ENCODE measurements at regions not wholly inside any gene's neighbourhood (a gene's known extent, or its start where the extent isn't known, plus 50 kb on each side); places are given as distances from the start of the nearest gene placed in this dataset.

DNA sequence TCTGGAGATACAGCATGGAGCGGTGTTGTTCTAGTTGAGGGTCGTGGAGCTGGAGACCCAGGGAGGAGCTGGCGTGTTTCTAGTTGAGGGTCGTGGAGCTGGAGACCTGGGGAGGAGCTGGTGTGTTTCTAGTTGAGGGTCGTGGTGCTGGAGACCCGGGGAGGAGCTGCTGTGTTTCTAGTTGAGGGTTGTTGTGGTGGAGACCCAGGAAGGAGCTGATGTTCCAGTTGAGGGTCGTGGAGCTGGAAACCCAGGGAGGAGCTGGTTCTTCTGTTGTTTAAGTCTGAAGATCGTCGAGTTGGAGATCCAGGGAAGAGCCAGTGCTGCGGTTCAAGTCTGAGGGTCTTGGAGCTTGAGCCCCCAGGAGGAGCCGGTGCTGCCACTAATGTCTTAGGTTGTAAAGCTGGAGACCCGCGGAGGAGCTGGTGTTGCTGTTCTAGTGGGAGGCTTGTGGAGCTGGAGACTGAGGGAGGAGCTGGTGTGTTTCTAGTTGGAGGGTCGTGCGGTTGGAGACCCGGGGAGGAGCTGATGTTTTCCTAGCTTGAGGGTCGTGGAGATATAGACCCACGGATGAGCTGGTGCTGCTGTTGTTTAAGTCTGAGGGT is 155.3 kb downstream of the RTP5 start:
- H3K9me3 ChIP-seq (ENCODE audit: control insufficient read depth, low read length) = no peaks in the 10 kb centered on the region
- H3K9ac ChIP-seq (ENCODE audit: low read length) = no peak overlapping the region
- no peak overlapping the region for H3K4me3 ChIP-seq (ENCODE audit: low read length)
- no peak for DNase-seq (ENCODE audit: low read depth)
- H3K4me1 ChIP-seq (ENCODE audit: control insufficient read depth, insufficient read depth, low read length) = no peaks in the 10 kb centered on the region
- H3K36me3 ChIP-seq (ENCODE audit: control insufficient read depth, insufficient read depth, low read length, severe bottlenecking) = no peaks in the 10 kb centered on the region
- H3K27me3 ChIP-seq (replicated peaks; ENCODE audit: control insufficient read depth, insufficient read depth, low read length) = peaks cover 72% of the 10 kb centered on the region

DNA sequence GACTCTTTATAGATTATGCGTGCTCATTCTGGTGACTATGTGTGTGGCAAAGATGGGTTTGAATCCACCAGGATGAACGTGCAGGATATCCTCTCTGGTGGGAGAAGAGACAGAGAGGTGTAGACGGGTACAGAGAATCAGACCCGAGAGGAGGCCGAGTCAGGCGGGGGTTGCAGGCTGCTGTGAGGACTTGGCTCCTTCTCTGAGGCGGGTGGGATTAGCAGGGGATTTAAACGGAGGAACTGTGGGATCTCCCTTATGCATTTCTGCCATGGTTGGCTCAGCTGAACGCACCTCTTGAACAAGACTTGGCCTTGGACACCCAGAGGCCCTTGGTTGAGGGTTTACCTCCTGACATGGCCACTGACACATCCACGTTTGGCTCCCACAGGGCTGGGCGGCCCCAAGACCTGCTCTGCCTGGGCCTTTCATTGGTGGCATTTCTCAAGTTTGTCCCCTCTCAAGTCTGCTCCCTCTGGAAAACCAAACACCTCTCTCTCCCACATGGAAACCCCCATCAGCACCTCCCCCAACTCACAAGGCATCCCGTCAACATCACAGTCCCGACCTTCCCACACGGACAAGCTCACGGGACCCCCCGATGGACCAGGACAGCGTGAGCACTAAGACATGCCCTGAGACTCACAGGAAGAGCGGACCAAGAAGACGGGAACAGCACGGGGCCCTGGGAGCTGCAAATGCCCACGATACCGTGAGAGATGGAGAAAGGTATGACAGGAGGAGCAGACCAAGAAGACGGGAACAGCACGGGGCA is 158.3 kb downstream of the RTP5 start:
- H3K4me3 ChIP-seq (ENCODE audit: low read length) = no peak overlapping the region
- no peaks in the 10 kb centered on the region for H3K36me3 ChIP-seq (ENCODE audit: control insufficient read depth, insufficient read depth, low read length, severe bottlenecking)
- H3K9ac ChIP-seq (ENCODE audit: low read length) = no peak overlapping the region
- H3K4me1 ChIP-seq (ENCODE audit: control insufficient read depth, insufficient read depth, low read length) = no peaks in the 10 kb centered on the region
- no peak for DNase-seq (ENCODE audit: low read depth)
- peaks cover 86% of the 10 kb centered on the region for H3K27me3 ChIP-seq (replicated peaks; ENCODE audit: control insufficient read depth, insufficient read depth, low read length)
- no peaks in the 10 kb centered on the region for H3K9me3 ChIP-seq (ENCODE audit: control insufficient read depth, low read length)

DNA sequence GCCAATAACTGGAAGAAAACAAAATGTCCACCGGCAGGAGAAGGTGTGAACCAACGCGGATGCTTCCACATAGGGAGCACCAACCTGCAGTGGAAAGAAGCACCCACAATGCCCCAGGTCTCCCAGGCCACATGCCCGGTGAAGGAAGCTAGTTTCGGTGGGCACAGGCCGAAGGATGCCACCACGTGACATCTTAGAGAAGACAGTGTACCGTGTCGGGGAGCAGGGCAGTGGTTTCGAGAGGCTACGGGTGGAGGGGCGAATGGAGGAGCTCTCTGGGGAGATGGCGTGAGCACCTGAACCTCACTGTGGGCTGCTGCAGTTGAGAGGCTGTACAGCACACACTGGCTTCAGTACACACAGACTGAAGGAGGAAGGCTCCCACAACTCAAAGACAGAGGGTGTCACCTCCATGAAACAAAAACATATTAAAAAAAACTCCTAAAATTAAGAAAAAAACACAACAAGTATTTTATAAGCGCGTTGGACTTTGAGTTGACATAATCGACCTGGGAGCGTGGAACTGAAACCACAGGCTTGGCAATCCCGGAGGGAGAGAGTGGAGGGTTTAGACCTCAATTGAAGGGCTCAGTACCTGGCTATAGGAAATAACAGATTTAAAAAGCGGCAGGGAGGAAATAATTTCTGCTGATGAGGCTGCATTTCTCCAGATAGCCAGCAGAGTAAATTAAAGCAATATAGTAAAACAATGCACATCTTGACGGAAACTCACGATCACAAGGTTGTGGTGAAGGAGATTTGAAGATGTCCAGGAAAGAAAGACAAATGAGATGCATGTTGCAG is 160.1 kb downstream of the RTP5 start:
- DNase-seq (ENCODE audit: low read depth) = no peak

GRCh38 chr2:242030226-242030575 is 160.7 kb downstream of the RTP5 start:
- no peak for DNase-seq (ENCODE audit: low read depth)
- Histone ChIP-seq H3K27me3 (replicated peaks; ENCODE audit: control insufficient read depth, insufficient read depth, low read length) (peaks cover 86% of the 10 kb centered on the region), H3K4me3 (ENCODE audit: low read length) (no peak overlapping the region), H3K9me3 (ENCODE audit: control insufficient read depth, low read length) (no peaks in the 10 kb centered on the region), H3K4me1 (ENCODE audit: control insufficient read depth, insufficient read depth, low read length) (no peaks in the 10 kb centered on the region), H3K36me3 (ENCODE audit: control insufficient read depth, insufficient read depth, low read length, severe bottlenecking) (no peaks in the 10 kb centered on the region), H3K9ac (ENCODE audit: low read length) (no peak overlapping the region)

More for the DNA sequence above, 160.1 kb downstream of the RTP5 start:
- Histone ChIP-seq H3K4me3 (ENCODE audit: low read length) (no peak overlapping the region), H3K36me3 (ENCODE audit: control insufficient read depth, insufficient read depth, low read length, severe bottlenecking) (no peaks in the 10 kb centered on the region), H3K9me3 (ENCODE audit: control insufficient read depth, low read length) (no peaks in the 10 kb centered on the region), H3K27me3 (replicated peaks; ENCODE audit: control insufficient read depth, insufficient read depth, low read length) (peaks cover 87% of the 10 kb centered on the region), H3K9ac (ENCODE audit: low read length) (no peak overlapping the region), H3K4me1 (ENCODE audit: control insufficient read depth, insufficient read depth, low read length) (no peaks in the 10 kb centered on the region)

GRCh38 chr2:242030858-242031257 is 161.3 kb downstream of the RTP5 start:
- Histone ChIP-seq H3K27me3 (replicated peaks; ENCODE audit: control insufficient read depth, insufficient read depth, low read length) (peaks cover 86% of the 10 kb centered on the region), H3K9ac (ENCODE audit: low read length) (no peak overlapping the region), H3K4me1 (ENCODE audit: control insufficient read depth, insufficient read depth, low read length) (no peaks in the 10 kb centered on the region), H3K9me3 (ENCODE audit: control insufficient read depth, low read length) (no peaks in the 10 kb centered on the region), H3K4me3 (ENCODE audit: low read length) (no peak overlapping the region), H3K36me3 (ENCODE audit: control insufficient read depth, insufficient read depth, low read length, severe bottlenecking) (no peaks in the 10 kb centered on the region)
- DNase-seq (ENCODE audit: low read depth) = no peak

DNA sequence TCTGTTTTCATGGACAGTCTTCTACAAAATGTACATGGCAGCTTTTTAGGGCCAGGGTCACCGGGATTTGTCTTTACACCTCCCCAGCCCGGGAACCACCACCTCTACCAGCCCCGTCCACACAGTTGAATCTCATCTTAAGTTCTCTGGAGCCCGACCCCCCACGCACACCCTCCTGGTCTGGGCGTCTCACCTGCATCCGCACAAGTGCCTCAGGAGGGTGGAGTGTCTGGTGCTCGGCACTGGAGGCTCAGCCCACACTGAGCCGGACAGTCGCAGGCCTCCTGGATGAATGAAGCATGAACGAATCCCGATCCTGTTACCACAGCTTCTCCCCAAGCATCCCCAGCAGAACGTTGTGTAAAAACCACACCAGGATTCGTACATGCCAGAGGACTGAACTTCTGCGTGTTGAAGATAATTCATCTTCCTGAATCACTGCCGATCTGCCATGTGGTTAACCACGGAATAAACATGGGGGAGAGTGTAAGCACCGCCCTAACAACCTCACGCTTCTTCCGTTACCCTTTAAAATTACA is 162.0 kb downstream of the RTP5 start:
- H3K27me3 ChIP-seq (replicated peaks; ENCODE audit: control insufficient read depth, insufficient read depth, low read length) = peaks cover 86% of the 10 kb centered on the region
- H3K4me1 ChIP-seq (ENCODE audit: control insufficient read depth, insufficient read depth, low read length) = no peaks in the 10 kb centered on the region
- DNase-seq (ENCODE audit: low read depth) = peak; percentile 59
- no peak overlapping the region for H3K9ac ChIP-seq (ENCODE audit: low read length)
- H3K4me3 ChIP-seq (ENCODE audit: low read length) = no peak overlapping the region
- H3K9me3 ChIP-seq (ENCODE audit: control insufficient read depth, low read length) = no peaks in the 10 kb centered on the region
- H3K36me3 ChIP-seq (ENCODE audit: control insufficient read depth, insufficient read depth, low read length, severe bottlenecking) = no peaks in the 10 kb centered on the region

DNA sequence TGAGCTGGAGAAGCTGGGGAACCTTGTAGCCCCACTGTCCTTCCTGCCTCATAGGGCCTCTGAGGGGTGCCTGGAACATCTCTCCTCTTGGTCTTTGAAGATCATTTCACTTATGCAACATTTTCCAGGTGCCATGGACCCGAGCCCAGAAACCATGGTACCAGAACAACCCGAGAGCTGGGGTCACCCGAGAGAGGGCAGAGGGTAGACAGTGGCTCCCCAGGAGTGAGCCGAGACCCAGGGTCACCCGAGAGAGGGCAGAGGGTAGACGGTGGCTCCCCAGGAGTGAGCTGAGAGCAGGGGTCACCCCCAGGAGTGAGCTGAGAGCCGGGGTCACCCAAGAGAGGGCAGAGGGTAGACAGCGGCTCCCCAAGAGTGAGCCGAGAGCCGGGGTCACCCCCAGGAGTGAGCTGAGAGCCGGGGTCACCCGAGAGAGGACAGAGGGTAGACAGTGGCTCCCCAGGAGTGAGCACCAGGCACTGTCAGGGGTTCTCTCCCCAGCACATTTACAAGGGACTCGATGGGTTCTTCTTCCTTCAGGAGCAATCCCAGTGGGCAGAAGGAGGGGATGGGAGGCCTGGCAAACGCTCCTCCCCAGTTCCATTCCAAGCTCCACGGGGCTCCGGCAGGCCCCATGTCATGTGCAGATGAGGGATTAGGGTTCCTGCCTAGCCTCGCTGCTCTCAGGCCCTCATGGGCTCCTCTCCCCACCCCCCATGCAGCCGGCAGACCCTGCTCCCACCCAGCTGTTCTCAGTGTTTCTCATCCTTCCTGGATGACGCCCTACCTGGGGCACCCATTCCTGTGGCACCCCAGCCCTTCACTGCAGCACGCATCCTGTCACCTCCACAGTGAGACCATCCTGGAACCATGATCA is 163.5 kb downstream of the RTP5 start:
- H3K4me1 ChIP-seq (ENCODE audit: control insufficient read depth, insufficient read depth, low read length) = no peaks in the 10 kb centered on the region
- no peaks in the 10 kb centered on the region for H3K9me3 ChIP-seq (ENCODE audit: control insufficient read depth, low read length)
- H3K27me3 ChIP-seq (replicated peaks; ENCODE audit: control insufficient read depth, insufficient read depth, low read length) = peaks cover 90% of the 10 kb centered on the region
- DNase-seq (ENCODE audit: low read depth) = no peak
- no peak overlapping the region for H3K4me3 ChIP-seq (ENCODE audit: low read length)
- H3K36me3 ChIP-seq (ENCODE audit: control insufficient read depth, insufficient read depth, low read length, severe bottlenecking) = no peaks in the 10 kb centered on the region
- H3K9ac ChIP-seq (ENCODE audit: low read length) = no peak overlapping the region

GRCh38 chr2:242034138-242034537 is 164.6 kb downstream of the RTP5 start:
- H3K36me3 ChIP-seq (ENCODE audit: control insufficient read depth, insufficient read depth, low read length, severe bottlenecking) = no peaks in the 10 kb centered on the region
- no peak overlapping the region for H3K4me3 ChIP-seq (ENCODE audit: low read length)
- H3K4me1 ChIP-seq (ENCODE audit: control insufficient read depth, insufficient read depth, low read length) = no peaks in the 10 kb centered on the region
- no peak for DNase-seq (ENCODE audit: low read depth)
- peaks cover 92% of the 10 kb centered on the region for H3K27me3 ChIP-seq (replicated peaks; ENCODE audit: control insufficient read depth, insufficient read depth, low read length)
- no peaks in the 10 kb centered on the region for H3K9me3 ChIP-seq (ENCODE audit: control insufficient read depth, low read length)
- no peak overlapping the region for H3K9ac ChIP-seq (ENCODE audit: low read length)

- Histone ChIP-seq H3K4me3 (ENCODE audit: low read length) (no peak overlapping the region), H3K4me1 (ENCODE audit: control insufficient read depth, insufficient read depth, low read length) (no peaks in the 10 kb centered on the region), H3K27me3 (replicated peaks; ENCODE audit: control insufficient read depth, insufficient read depth, low read length) (peaks cover 89% of the 10 kb centered on the region), H3K9me3 (ENCODE audit: control insufficient read depth, low read length) (no peaks in the 10 kb centered on the region), H3K36me3 (ENCODE audit: control insufficient read depth, insufficient read depth, low read length, severe bottlenecking) (no peaks in the 10 kb centered on the region), H3K9ac (ENCODE audit: low read length) (no peak overlapping the region)
- no peak for DNase-seq (ENCODE audit: low read depth)
Observed at GRCh38 chr2:242034996-242035814, 165.7 kb downstream of the RTP5 start.

Data from adipocyte (in vitro differentiated cells).